HG03039 (cell line): ENCODE measurements at regions not wholly inside any gene's neighbourhood (a gene's known extent, or its start where the extent isn't known, plus 50 kb on each side); places are given as distances from the start of the nearest gene placed in this dataset.
A peak's percentile ranks its signal among the peaks of the same experiment; 100 is the strongest.

Source experiments
- ATAC-seq: cut with Tn5 transposase; IDR thresholded peaks from one replicate; pipeline ENCODE4 v1.9.1; 2021; ENCODE audit warnings: mild to moderate bottlenecking, moderate library complexity; ENCODE audit not compliant: unreplicated experiment

DNA sequence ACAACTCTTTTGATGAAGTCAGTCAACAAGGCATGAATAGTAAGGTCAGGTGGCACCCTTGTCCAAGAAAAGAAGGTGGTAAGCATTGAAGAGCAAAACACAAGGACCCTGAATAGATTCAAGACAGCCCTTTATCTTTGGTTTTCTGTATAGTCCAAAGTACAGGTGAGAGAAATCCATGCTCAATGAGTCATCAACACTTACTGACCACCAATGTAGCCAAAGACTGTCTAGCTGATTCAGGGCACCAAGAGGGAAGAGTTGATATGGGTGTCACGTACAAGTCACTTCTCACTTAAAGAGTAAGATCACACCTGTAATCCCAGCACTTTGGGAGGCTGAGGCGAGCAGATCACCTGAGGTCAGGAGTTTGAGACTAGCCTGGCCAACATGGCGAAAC lies 528.3 kb downstream of the CD83 start:
- no peak for ATAC-seq

GRCh38 chr6:14646371-14646770 lies 528.8 kb downstream of the CD83 start:
- no peak for ATAC-seq

DNA sequence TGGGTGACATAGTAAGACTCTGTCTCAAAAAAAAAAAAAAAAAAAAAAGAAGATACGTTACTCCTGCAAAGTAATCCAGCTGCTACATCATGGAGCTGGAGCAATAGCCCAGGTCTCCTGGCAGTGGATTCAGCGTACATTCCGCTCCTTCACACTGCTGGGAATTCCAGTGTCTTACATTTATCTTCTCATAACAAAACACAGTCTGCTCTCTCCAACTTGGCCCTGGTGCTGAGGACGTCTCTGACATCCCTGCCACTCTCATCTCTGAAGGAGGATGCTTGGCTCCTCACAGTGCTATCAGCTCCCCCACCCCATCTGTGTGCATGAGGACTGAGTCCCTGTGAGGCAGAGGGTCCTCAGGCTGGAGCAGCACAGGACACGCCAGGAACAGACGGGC lies 529.8 kb downstream of the CD83 start:
- ATAC-seq, result no peak

DNA sequence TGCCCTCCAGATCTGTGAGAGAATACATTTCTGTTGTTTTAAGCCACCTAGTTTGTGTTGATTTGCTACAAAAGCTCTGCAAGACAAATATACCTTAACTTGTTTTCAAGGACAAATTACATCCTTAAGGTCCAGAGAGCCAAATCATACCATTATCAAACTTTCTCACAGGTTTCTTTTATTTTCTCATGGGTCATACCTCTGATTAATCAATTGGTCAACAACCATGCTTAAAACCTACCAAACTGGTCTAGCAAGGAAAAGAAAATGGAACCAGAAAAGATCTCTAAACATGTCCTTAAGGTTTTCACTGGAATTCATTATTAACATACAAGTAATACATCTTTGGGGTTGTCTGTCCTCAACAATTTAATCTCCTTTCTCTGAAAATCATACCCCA lies 535.0 kb downstream of the CD83 start:
- ATAC-seq, result no peak

DNA sequence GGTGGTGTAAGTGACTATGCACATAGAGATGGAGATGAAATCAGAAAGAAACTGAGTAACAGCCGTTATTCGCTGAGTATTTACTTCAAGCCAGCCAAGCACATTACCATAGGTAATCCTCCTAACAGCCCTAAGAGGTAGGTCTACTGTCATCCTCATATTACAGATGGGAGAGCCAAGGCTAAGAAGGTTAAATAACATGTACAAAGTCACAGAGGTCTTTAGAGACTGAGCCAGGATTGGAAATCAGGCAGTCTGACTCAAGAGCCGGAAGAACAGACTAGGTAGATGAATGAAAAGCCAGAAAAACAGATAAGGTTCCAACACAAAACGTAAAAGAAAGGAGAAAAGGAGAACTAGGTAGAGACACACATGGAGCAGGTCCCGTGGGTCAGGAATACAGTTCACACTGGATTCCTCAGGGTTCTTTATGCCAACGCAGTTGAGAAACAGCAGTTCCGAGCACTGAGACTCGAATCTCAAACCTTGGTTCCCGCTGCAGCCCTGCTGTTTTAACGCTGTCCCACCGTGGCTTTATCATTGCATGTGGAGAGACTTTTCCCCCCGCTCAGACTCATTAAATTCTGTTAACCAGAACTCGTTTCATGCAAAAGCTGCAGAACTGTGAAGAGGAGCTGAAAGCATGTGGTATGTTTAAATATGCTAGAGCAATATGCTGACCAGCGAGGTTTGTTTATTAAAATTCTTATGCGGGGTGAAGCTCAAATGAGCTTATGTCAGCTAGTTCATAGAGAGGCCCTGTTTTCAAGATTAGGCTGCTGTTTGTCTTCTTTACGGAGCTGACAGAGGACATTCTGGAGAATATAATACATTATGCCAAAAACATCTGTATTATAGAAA lies 537.9 kb downstream of the CD83 start:
- no peak for ATAC-seq

GRCh38 chr6:14656078-14656521 lies 538.5 kb downstream of the CD83 start:
- ATAC-seq, result no peak

- no peak for ATAC-seq
These were observed 539.1 kb downstream of the CD83 start for GRCh38 chr6:14656649-14657048.

- no peak for ATAC-seq
These were observed 540.5 kb downstream of the CD83 start for GRCh38 chr6:14658030-14658429.

DNA sequence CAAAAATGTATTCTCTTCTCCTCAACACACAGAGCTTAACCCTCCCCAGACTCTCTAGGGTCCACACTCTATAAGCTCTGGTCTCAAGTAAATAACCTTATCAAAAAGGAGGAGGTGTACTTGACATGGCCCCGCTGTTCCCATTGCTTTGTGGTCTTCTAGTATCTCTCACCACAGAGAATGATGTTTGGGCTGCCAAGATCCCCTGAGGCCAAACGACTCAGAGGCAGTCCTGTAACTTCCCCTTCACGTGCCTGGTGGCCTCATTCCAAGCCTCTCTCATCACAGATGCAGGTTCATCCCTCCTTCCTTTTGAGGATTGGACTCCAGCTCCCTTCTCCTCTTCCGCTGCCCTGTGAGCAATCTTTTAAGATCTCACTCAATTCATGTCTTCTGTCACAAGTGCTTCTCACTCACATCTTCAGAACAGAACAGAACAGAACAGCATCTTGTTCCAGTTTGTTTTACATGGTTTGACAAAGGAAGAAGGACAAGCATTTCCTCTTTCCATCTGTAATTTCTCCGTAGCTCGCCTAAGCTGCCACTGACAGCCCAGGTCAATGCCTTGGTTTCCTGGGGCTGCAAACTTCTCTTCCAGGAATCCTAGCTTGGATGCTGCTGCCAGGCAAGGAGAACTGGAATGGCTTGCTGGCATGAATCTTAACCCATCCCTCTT lies 541.5 kb downstream of the CD83 start:
- ATAC-seq, result no peak

DNA sequence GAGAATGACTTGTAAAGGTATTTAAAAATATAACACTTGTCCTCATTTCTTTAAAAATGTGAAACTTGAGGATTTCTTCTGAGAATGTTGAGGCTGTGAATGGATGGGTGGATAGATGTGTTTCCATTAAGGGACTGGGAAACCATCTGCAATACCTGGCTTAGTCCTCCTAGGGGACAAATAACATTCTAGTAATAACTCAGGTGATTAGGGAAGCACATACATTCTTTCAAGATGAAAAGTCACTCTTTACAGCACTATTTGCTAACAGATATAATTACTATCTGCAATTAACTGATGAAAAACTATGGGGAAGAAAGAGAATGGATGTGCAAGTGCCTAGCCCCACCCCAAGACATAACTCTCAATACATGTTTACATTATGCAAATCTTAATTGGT lies 542.3 kb downstream of the CD83 start:
- ATAC-seq, result no peak

- ATAC-seq, result no peak
These were observed 543.4 kb downstream of the CD83 start for GRCh38 chr6:14660806-14661579.

GRCh38 chr6:14661691-14662090 lies 544.1 kb downstream of the CD83 start:
- ATAC-seq, result no peak

- ATAC-seq, result no peak
These were observed 546.6 kb downstream of the CD83 start for GRCh38 chr6:14664112-14664601.

GRCh38 chr6:14664621-14665315 lies 547.2 kb downstream of the CD83 start:
- no peak for ATAC-seq

DNA sequence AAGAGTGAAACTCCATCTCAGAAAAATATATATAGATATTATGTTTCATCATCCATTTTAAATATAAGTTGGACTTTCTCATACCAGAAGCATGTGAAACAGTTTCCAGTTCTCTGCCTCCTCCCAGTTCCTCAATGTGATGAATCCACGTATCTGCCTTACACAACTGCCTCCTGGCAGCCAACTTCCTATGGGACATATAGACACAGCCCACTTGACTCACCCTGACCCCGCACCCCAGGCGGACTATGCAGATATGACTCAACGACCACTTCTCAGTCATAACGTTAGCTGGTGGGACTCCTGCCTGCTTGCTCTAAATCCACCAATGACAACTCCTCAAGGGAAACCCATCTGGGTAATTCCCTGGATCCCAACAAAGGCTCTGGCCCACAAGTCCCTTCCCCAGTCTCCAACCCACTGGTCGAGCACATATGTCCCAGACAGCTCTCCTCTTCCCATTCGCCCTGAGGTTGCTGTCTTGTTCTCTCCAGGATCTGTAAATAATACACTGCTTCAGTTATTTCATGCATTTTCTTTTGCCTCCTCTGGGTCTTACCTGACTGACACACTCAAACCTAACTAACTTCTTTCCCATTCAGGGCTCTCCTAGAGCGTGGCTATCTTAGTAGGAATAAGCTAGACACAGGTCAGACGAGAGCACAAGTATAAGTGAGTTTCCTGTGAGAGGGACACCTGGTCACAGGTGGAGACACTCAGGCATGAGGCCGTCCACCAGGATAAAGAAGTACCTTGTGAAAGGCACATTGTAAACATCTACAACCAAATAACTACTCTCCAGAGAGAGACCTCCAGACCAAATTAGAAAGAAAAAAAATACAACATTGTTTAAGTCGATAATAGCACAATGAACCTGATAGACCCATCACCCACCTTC lies 548.5 kb downstream of the CD83 start:
- ATAC-seq, result peak; percentile 63

- no peak for ATAC-seq
These were observed 553.2 kb downstream of the CD83 start for GRCh38 chr6:14670806-14671205.

- ATAC-seq, result no peak
These were observed 553.7 kb downstream of the CD83 start for GRCh38 chr6:14671261-14671681.

DNA sequence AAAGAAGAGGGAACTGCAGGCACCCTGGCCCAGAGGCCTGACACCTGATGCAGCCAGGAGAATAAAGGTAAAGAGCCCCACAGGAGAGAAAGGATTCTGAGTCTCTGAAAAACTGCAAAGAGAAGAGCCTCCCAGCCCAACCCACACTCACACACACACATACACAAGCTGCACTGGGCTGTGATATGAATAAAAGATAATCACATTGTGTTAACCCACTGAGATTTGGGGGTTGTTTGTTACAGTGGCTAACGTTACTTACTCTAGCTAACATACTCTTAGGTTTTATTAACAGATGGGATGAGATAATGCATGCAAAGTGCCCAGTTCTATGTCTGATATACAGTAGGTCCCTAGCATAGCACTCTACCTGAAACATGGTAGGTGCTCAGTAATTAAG lies 554.4 kb downstream of the CD83 start:
- ATAC-seq, result no peak

GRCh38 chr6:14673201-14673600 lies 555.6 kb downstream of the CD83 start:
- ATAC-seq, result no peak

GRCh38 chr6:14674458-14674857 lies 556.9 kb downstream of the CD83 start:
- ATAC-seq, result no peak
